Gastrocnemius medialis (tissue), 4 donors: ENCODE measurements at regions not wholly inside any gene's neighbourhood (a gene's known extent, or its start where the extent isn't known, plus 50 kb on each side); places are given as distances from the start of the nearest gene placed in this dataset.
"Not testable (repeated sequence)": the region's sequence is repeated elsewhere in the genome, so short reads cannot be mapped to it uniquely, and the experiment has no call there.

Source experiments
- POLR2A ChIP-seq, 2 donors: fragments of 450-650 bp; IDR thresholded peaks; one replicate each; pipeline ENCODE4 v1.6.1; 2017; ENCODE audit warnings: antibody characterized with exemption in 2 of 2, mild to moderate bottlenecking in 2 of 2, moderate library complexity in 2 of 2
- TF ChIP-seq, protein P1 (sequence below), 5 experiments: fragments of 450-650 bp in 3 of 5; fragments of 200-600 bp in 2 of 5; sonication (generic) in 2 of 5; IDR thresholded peaks in 4 of 5; conservative IDR thresholded peaks in 1 of 5; 1 replicate in 4 of 5; 2 replicates in 1 of 5; pipeline ENCODE4 v1.5.1; 2016 to 2019; ENCODE audit warnings: antibody characterized with exemption in 5 of 5, mild to moderate bottlenecking in 3 of 5, moderate library complexity in 3 of 5

DNA sequence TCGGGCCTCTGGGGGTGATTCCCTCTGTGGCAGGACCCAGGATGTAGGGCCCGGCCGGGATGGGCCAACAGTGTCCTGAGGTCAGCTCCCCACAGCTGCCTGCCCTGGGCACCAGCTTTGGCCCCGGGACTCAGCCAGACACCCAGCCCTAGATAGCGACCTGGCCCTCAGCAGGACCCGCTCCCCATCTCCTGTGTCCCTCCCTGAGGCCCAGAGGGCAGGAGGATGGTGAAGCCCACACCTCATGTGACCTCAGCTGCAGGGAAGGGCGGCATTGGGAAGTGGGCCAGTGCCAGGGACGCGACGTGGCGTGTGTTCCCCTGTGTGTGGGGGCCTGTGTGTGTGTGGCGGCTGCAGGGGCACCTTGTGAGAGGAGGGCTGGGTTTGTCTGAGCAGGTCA lies 115.6 kb downstream of the TMEM121 start:
- TF ChIP-seq, protein P1, sequence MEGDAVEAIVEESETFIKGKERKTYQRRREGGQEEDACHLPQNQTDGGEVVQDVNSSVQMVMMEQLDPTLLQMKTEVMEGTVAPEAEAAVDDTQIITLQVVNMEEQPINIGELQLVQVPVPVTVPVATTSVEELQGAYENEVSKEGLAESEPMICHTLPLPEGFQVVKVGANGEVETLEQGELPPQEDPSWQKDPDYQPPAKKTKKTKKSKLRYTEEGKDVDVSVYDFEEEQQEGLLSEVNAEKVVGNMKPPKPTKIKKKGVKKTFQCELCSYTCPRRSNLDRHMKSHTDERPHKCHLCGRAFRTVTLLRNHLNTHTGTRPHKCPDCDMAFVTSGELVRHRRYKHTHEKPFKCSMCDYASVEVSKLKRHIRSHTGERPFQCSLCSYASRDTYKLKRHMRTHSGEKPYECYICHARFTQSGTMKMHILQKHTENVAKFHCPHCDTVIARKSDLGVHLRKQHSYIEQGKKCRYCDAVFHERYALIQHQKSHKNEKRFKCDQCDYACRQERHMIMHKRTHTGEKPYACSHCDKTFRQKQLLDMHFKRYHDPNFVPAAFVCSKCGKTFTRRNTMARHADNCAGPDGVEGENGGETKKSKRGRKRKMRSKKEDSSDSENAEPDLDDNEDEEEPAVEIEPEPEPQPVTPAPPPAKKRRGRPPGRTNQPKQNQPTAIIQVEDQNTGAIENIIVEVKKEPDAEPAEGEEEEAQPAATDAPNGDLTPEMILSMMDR (IDR thresholded peaks at IDR 0.05 in 4 of 5, conservative IDR thresholded peaks at IDR 0.05 in 1 of 5) = not testable (repeated sequence)
- TF ChIP-seq POLR2A (IDR thresholded peaks at IDR 0.05) = not testable (repeated sequence)
